ENCODE measurements at regions not wholly inside any gene's neighbourhood (a gene's known extent, or its start where the extent isn't known, plus 50 kb on each side); places are given as distances from the start of the nearest gene placed in this dataset.
A peak's percentile ranks its signal among the peaks of the same experiment; 100 is the strongest.
"Not testable (repeated sequence)": the region's sequence is repeated elsewhere in the genome, so short reads cannot be mapped to it uniquely, and the experiment has no call there.

GRCh38 chr12:42017051-42017450 lies 127.6 kb downstream of the GXYLT1 start:
- Histone ChIP-seq H3K4me3 (ENCODE audit: low read length) (no peak overlapping the region), H3K4me2 (ENCODE audit: low read depth, low read length, poor library complexity, severe bottlenecking) (peak overlapping the region; percentile 52), H3K79me2 (ENCODE audit: low read length) (no peaks in the 10 kb centered on the region), H3K27ac (ENCODE audit: low read length) (peak overlapping the region; percentile 49), H3K9me2 (replicated peaks; ENCODE audit: insufficient read depth, low read length) (no peaks in the 10 kb centered on the region), H2AFZ (ENCODE audit: low read length) (0 out of 2 replicates have a peak overlapping the region, but pooled peaks have one; percentile 15), H4K20me1 (ENCODE audit: insufficient read depth, low read depth, low read length) (no peaks in the 10 kb centered on the region), H3K9me3 (ENCODE audit: low read length) (no peaks in the 10 kb centered on the region), H3K9ac (ENCODE audit: low read length) (peak overlapping the region; percentile 32), H3K27me3 (ENCODE audit: low read length) (no peaks in the 10 kb centered on the region), H3K36me3 (ENCODE audit: insufficient read depth, low read length) (no peaks in the 10 kb centered on the region), H3K4me1 (ENCODE audit: low read length) (peaks cover 67% of the 10 kb centered on the region)
- peak; percentile 74 for DNase-seq

GRCh38 chr12:42015051-42015461 lies 129.6 kb downstream of the GXYLT1 start:
- Histone ChIP-seq H3K4me2 (ENCODE audit: low read depth, low read length, poor library complexity, severe bottlenecking) (peak overlapping the region; percentile 39), H3K36me3 (ENCODE audit: insufficient read depth, low read length) (no peaks in the 10 kb centered on the region), H2AFZ (ENCODE audit: low read length) (0 out of 2 replicates have a peak overlapping the region, but pooled peaks have one; percentile 57), H3K27ac (ENCODE audit: low read length) (no peak overlapping the region), H3K9me2 (replicated peaks; ENCODE audit: insufficient read depth, low read length) (no peaks in the 10 kb centered on the region), H3K27me3 (ENCODE audit: low read length) (no peaks in the 10 kb centered on the region), H4K20me1 (ENCODE audit: insufficient read depth, low read depth, low read length) (no peaks in the 10 kb centered on the region), H3K79me2 (ENCODE audit: low read length) (no peaks in the 10 kb centered on the region), H3K4me3 (ENCODE audit: low read length) (no peak overlapping the region), H3K9me3 (ENCODE audit: low read length) (no peaks in the 10 kb centered on the region), H3K4me1 (ENCODE audit: low read length) (peaks cover 64% of the 10 kb centered on the region), H3K9ac (ENCODE audit: low read length) (peak overlapping the region; percentile 28)
- no peak for DNase-seq

- H2AFZ ChIP-seq (ENCODE audit: low read length); H3K27ac ChIP-seq (ENCODE audit: low read length); H3K9me2 ChIP-seq (replicated peaks; ENCODE audit: insufficient read depth, low read length); H4K20me1 ChIP-seq (ENCODE audit: insufficient read depth, low read depth, low read length); H3K9me3 ChIP-seq (ENCODE audit: low read length); H3K4me2 ChIP-seq (ENCODE audit: low read depth, low read length, poor library complexity, severe bottlenecking); H3K27me3 ChIP-seq (ENCODE audit: low read length); H3K79me2 ChIP-seq (ENCODE audit: low read length); DNase-seq; H3K9ac ChIP-seq (ENCODE audit: low read length); H3K36me3 ChIP-seq (ENCODE audit: insufficient read depth, low read length); H3K4me3 ChIP-seq (ENCODE audit: low read length): not testable (repeated sequence)
- H3K4me1 ChIP-seq (ENCODE audit: low read length): peaks cover 39% of the 10 kb centered on the region
Observed at GRCh38 chr12:42012501-42012900, 132.2 kb downstream of the GXYLT1 start.

GRCh38 chr12:42010715-42011114 lies 134.0 kb downstream of the GXYLT1 start:
- no peak overlapping the region for H3K27ac ChIP-seq (ENCODE audit: low read length)
- H3K79me2 ChIP-seq (ENCODE audit: low read length): no peaks in the 10 kb centered on the region
- no peaks in the 10 kb centered on the region for H3K36me3 ChIP-seq (ENCODE audit: insufficient read depth, low read length)
- peaks cover 24% of the 10 kb centered on the region for H3K4me1 ChIP-seq (ENCODE audit: low read length)
- H3K27me3 ChIP-seq (ENCODE audit: low read length): no peaks in the 10 kb centered on the region
- H3K4me3 ChIP-seq (ENCODE audit: low read length): no peak overlapping the region
- H3K9ac ChIP-seq (ENCODE audit: low read length): no peak overlapping the region
- H2AFZ ChIP-seq (ENCODE audit: low read length): no peak overlapping the region
- no peaks in the 10 kb centered on the region for H3K9me2 ChIP-seq (replicated peaks; ENCODE audit: insufficient read depth, low read length)
- no peaks in the 10 kb centered on the region for H3K9me3 ChIP-seq (ENCODE audit: low read length)
- H4K20me1 ChIP-seq (ENCODE audit: insufficient read depth, low read depth, low read length): no peaks in the 10 kb centered on the region
- H3K4me2 ChIP-seq (ENCODE audit: low read depth, low read length, poor library complexity, severe bottlenecking): no peak overlapping the region
- DNase-seq: no peak

GRCh38 chr12:42010257-42010656 lies 134.4 kb downstream of the GXYLT1 start:
- peaks cover 20% of the 10 kb centered on the region for H3K4me1 ChIP-seq (ENCODE audit: low read length)
- no peaks in the 10 kb centered on the region for H3K9me3 ChIP-seq (ENCODE audit: low read length)
- no peak overlapping the region for H3K27ac ChIP-seq (ENCODE audit: low read length)
- no peaks in the 10 kb centered on the region for H3K36me3 ChIP-seq (ENCODE audit: insufficient read depth, low read length)
- no peak for DNase-seq
- H4K20me1 ChIP-seq (ENCODE audit: insufficient read depth, low read depth, low read length): no peaks in the 10 kb centered on the region
- H3K27me3 ChIP-seq (ENCODE audit: low read length): no peaks in the 10 kb centered on the region
- no peaks in the 10 kb centered on the region for H3K79me2 ChIP-seq (ENCODE audit: low read length)
- H3K9ac ChIP-seq (ENCODE audit: low read length): no peak overlapping the region
- no peaks in the 10 kb centered on the region for H3K9me2 ChIP-seq (replicated peaks; ENCODE audit: insufficient read depth, low read length)
- H3K4me3 ChIP-seq (ENCODE audit: low read length): no peak overlapping the region
- no peak overlapping the region for H2AFZ ChIP-seq (ENCODE audit: low read length)
- no peak overlapping the region for H3K4me2 ChIP-seq (ENCODE audit: low read depth, low read length, poor library complexity, severe bottlenecking)

GRCh38 chr12:42008996-42009395 lies 135.7 kb downstream of the GXYLT1 start:
- no peaks in the 10 kb centered on the region for H3K27me3 ChIP-seq (ENCODE audit: low read length)
- H3K4me2 ChIP-seq (ENCODE audit: low read depth, low read length, poor library complexity, severe bottlenecking): no peak overlapping the region
- no peaks in the 10 kb centered on the region for H4K20me1 ChIP-seq (ENCODE audit: insufficient read depth, low read depth, low read length)
- H3K27ac ChIP-seq (ENCODE audit: low read length): no peak overlapping the region
- H3K9me3 ChIP-seq (ENCODE audit: low read length): no peaks in the 10 kb centered on the region
- no peak for DNase-seq
- peaks cover 7% of the 10 kb centered on the region for H3K4me1 ChIP-seq (ENCODE audit: low read length)
- no peaks in the 10 kb centered on the region for H3K36me3 ChIP-seq (ENCODE audit: insufficient read depth, low read length)
- no peaks in the 10 kb centered on the region for H3K79me2 ChIP-seq (ENCODE audit: low read length)
- no peak overlapping the region for H3K9ac ChIP-seq (ENCODE audit: low read length)
- H3K4me3 ChIP-seq (ENCODE audit: low read length): no peak overlapping the region
- H3K9me2 ChIP-seq (replicated peaks; ENCODE audit: insufficient read depth, low read length): no peaks in the 10 kb centered on the region
- no peak overlapping the region for H2AFZ ChIP-seq (ENCODE audit: low read length)

- Histone ChIP-seq H3K27ac (ENCODE audit: low read length) (no peak overlapping the region), H3K4me2 (ENCODE audit: low read depth, low read length, poor library complexity, severe bottlenecking) (no peak overlapping the region), H3K27me3 (ENCODE audit: low read length) (no peaks in the 10 kb centered on the region), H3K36me3 (ENCODE audit: insufficient read depth, low read length) (no peaks in the 10 kb centered on the region), H4K20me1 (ENCODE audit: insufficient read depth, low read depth, low read length) (no peaks in the 10 kb centered on the region), H3K9ac (ENCODE audit: low read length) (no peak overlapping the region), H3K4me3 (ENCODE audit: low read length) (no peak overlapping the region), H3K79me2 (ENCODE audit: low read length) (no peaks in the 10 kb centered on the region), H3K9me3 (ENCODE audit: low read length) (no peaks in the 10 kb centered on the region), H3K4me1 (ENCODE audit: low read length) (no peaks in the 10 kb centered on the region), H3K9me2 (replicated peaks; ENCODE audit: insufficient read depth, low read length) (no peaks in the 10 kb centered on the region), H2AFZ (ENCODE audit: low read length) (no peak overlapping the region)
- no peak for DNase-seq
Observed at GRCh38 chr12:42003031-42003430, 141.6 kb downstream of the GXYLT1 start.

- no peak overlapping the region for H3K4me3 ChIP-seq (ENCODE audit: low read length)
- H3K9me2 ChIP-seq (replicated peaks; ENCODE audit: insufficient read depth, low read length): no peaks in the 10 kb centered on the region
- no peak overlapping the region for H3K4me2 ChIP-seq (ENCODE audit: low read depth, low read length, poor library complexity, severe bottlenecking)
Observed at GRCh38 chr12:42002563-42002962, 142.1 kb downstream of the GXYLT1 start.

GRCh38 chr12:41998436-41998835 lies 146.2 kb downstream of the GXYLT1 start:
- DNase-seq: no peak
- Histone ChIP-seq H3K9me3 (ENCODE audit: low read length) (no peaks in the 10 kb centered on the region), H2AFZ (ENCODE audit: low read length) (no peak overlapping the region), H3K4me2 (ENCODE audit: low read depth, low read length, poor library complexity, severe bottlenecking) (no peak overlapping the region), H3K27me3 (ENCODE audit: low read length) (no peaks in the 10 kb centered on the region), H3K4me1 (ENCODE audit: low read length) (no peaks in the 10 kb centered on the region), H3K9ac (ENCODE audit: low read length) (no peak overlapping the region), H4K20me1 (ENCODE audit: insufficient read depth, low read depth, low read length) (no peaks in the 10 kb centered on the region), H3K27ac (ENCODE audit: low read length) (no peak overlapping the region), H3K79me2 (ENCODE audit: low read length) (no peaks in the 10 kb centered on the region), H3K9me2 (replicated peaks; ENCODE audit: insufficient read depth, low read length) (no peaks in the 10 kb centered on the region), H3K4me3 (ENCODE audit: low read length) (no peak overlapping the region), H3K36me3 (ENCODE audit: insufficient read depth, low read length) (no peaks in the 10 kb centered on the region)

More at GRCh38 chr12:42002563-42002962, 142.1 kb downstream of the GXYLT1 start:
- Histone ChIP-seq H3K36me3 (ENCODE audit: insufficient read depth, low read length) (no peaks in the 10 kb centered on the region), H3K9ac (ENCODE audit: low read length) (no peak overlapping the region), H2AFZ (ENCODE audit: low read length) (no peak overlapping the region), H3K4me1 (ENCODE audit: low read length) (no peaks in the 10 kb centered on the region), H4K20me1 (ENCODE audit: insufficient read depth, low read depth, low read length) (no peaks in the 10 kb centered on the region), H3K27ac (ENCODE audit: low read length) (no peak overlapping the region), H3K79me2 (ENCODE audit: low read length) (no peaks in the 10 kb centered on the region), H3K27me3 (ENCODE audit: low read length) (no peaks in the 10 kb centered on the region), H3K9me3 (ENCODE audit: low read length) (no peaks in the 10 kb centered on the region)
- no peak for DNase-seq

Data from Karpas-422 (cell line).